Heart left ventricle (tissue), 13 donors: ENCODE measurements at regions not wholly inside any gene's neighbourhood (a gene's known extent, or its start where the extent isn't known, plus 50 kb on each side); places are given as distances from the start of the nearest gene placed in this dataset.

Experiments
- CTCF ChIP-seq, 12 donors: fragments of 200-600 bp; sonication (generic) in 4 of 12; IDR thresholded peaks; one replicate each; pipeline versions ENCODE4 v1.5.0 to v1.8.0; 2018 to 2022; ENCODE audit warnings: antibody characterized with exemption in 12 of 12, mild to moderate bottlenecking in 5 of 12
- POLR2A ChIP-seq, 2 donors: fragments of 450-650 bp; IDR thresholded peaks; one replicate each; pipeline ENCODE4 v1.6.1; 2017; ENCODE audit warnings: antibody characterized with exemption in 2 of 2, mild to moderate bottlenecking in 2 of 2, moderate library complexity in 2 of 2
- donor health status: ischemic (EF 13 %, LVEDD 7.1; RV severe dilation, severe dysfunction).
- donor health status: DM: no; HTN: yes; CAD: no.
- donor health status: DM: no; HTN: no; CAD: no.
- donor health status: ischemic (EF 25% LVEDD 6.9; RV normal size, moderate dysfunction).
- donor health status: ischemic (EF 25% LVEDD 5.7; RV mildly dilated, moderate dysfunction).
- donor health status: ischemic (EF 35%, LVEDD 5.7; RV mildly dilated, moderate dysfunction).
- donor health status: nonischemic (EF 11% LVEDD 7.7; RV severe dilation, severe dysfunction).
- donor health status: DM: yes; HTN: yes; CAD: no.
- donor health status: PGD.
- donor health status: ischemic (EF 29% LVEDD 5.4; RV normal size, mild dysfunction).
- donor health status: nonischemic (EF 23%, LVEDD 6.1; RV moderate dilation, normal function).

- TF ChIP-seq POLR2A (IDR thresholded peaks at IDR 0.05) (no peak), CTCF (IDR thresholded peaks at IDR 0.05) (no peak)
Measured at GRCh38 chr2:211203986-211204385, 647.6 kb downstream of the CPS1 start.
